Spinal cord (tissue), 9 donors: ENCODE measurements at regions not wholly inside any gene's neighbourhood (a gene's known extent, or its start where the extent isn't known, plus 50 kb on each side); places are given as distances from the start of the nearest gene placed in this dataset.
"Not testable (repeated sequence)": the region's sequence is repeated elsewhere in the genome, so short reads cannot be mapped to it uniquely, and the experiment has no call there.

Experiments used
- DNase-seq, 6 donors: peaks; one replicate each; pipeline versions ENCODE4 v3.0.0 to v3.0.0-alpha.2; 2013 to 2015; ENCODE audit warnings: low spot score in 6 of 6, low read depth in 4 of 6
- H3K27ac ChIP-seq: one replicate; pipeline ENCODE4 v1.5.1; 2013; ENCODE audit warnings: low read depth, low read length, control low read depth
- H3K27me3 ChIP-seq: one replicate; pipeline ENCODE4 v1.6.1; 2013; ENCODE audit warnings: low read length; ENCODE audit not compliant: control insufficient read depth, insufficient read depth
- H3K36me3 ChIP-seq: one replicate; pipeline ENCODE4 v1.6.1; 2013; ENCODE audit warnings: low read length; ENCODE audit not compliant: control insufficient read depth, insufficient read depth
- H3K4me1 ChIP-seq: one replicate; pipeline ENCODE4 v1.6.1; 2013; ENCODE audit warnings: low read length; ENCODE audit not compliant: control insufficient read depth, insufficient read depth
- H3K4me3 ChIP-seq: one replicate; pipeline ENCODE4 v1.5.1; 2013; ENCODE audit warnings: low read depth, low read length, control low read depth
- H3K9me3 ChIP-seq: one replicate; pipeline ENCODE4 v1.6.1; 2013; ENCODE audit warnings: low read length; ENCODE audit not compliant: control insufficient read depth, insufficient read depth
- WGBS: methylation state at CpG from one replicate; pipeline ENCODE4 v1.1.5; 2013; ENCODE audit warnings: missing lambda C conversion rate; ENCODE audit not compliant: insufficient coverage; 5-methylcytosine and 5-hydroxymethylcytosine counted together
- donor health status: healthy.

GRCh38 chr9:38993690-38994089 is 273.8 kb upstream of the FAM240B start:
- not testable (repeated sequence) for H3K4me1 ChIP-seq, DNase-seq
- WGBS = 100% methylated on average over 1 of the region's 4 CpGs

DNA sequence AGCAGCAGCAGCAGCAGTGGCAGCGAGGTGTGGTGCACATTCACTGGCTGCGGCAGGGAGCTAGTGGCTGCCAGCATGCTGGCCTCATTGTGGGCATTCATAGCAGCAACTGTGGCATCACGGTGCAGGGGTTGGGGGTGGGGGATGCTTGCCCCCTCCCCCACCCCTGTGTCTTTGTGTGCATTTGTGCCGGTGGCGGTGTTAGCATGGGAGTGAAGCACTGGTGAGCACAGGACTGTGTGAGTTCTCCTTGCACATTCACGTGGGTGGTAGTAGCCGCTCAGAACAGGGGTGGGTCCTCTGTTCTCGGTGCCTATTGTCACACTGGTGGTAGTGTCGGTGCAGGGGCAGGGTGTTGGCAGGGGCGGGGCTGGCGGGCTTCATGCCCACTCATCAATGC is 273.2 kb upstream of the FAM240B start:
- H3K4me1 ChIP-seq, H3K27ac ChIP-seq, H3K27me3 ChIP-seq, DNase-seq, H3K9me3 ChIP-seq, H3K4me3 ChIP-seq, H3K36me3 ChIP-seq: not testable (repeated sequence)
- 90% methylated on average over 7 of the region's 11 CpGs for WGBS

More at GRCh38 chr9:38993690-38994089, 273.8 kb upstream of the FAM240B start:
- H3K27me3 ChIP-seq, H3K4me3 ChIP-seq, H3K36me3 ChIP-seq, H3K9me3 ChIP-seq, H3K27ac ChIP-seq: not testable (repeated sequence)

DNA sequence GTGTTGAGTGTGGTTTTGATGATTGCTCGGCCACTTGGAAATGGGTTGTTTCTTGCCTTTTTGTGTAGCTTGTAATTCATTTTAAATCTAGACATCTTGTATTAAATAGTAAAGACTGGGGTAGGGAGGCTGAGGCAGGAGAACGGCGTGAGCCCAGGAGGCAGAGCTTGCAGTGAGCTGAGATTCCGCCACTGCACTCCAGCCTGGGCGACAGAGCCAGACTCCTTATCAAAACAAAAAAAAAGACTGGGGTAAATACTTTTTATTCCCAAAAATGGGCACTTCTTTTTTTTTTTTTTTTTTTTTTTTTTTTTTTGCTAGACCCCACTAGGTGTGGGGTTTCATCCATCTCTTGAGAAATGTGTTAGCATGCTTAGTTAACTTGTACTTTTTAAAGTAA is 258.8 kb upstream of the FAM240B start:
- not testable (repeated sequence) for H3K4me3 ChIP-seq, DNase-seq, H3K9me3 ChIP-seq, H3K36me3 ChIP-seq, H3K4me1 ChIP-seq, H3K27ac ChIP-seq, H3K27me3 ChIP-seq
- no CpG with 5 or more reads among the region's 5 CpGs for WGBS

DNA sequence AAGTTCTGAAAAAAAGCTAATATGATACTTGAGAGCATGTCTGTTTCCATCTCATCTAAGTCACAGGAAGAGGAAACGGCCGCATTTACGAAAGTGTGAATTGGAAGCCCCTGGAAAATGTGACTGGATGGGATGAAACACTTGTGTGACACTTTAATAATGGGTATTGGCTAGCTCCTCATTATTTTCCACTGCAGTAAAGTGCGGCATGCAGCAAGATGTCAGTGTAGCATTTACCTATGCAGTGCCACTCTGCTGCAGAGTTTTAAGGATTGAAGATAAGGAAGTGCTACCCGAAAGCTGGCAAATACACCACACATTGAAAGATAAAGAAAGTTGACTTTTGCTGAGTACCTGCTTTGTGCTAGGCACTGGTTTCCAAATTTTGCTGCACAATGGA is 249.5 kb upstream of the FAM240B start:
- H3K27ac ChIP-seq, H3K4me1 ChIP-seq, DNase-seq, H3K4me3 ChIP-seq, H3K9me3 ChIP-seq, H3K36me3 ChIP-seq, H3K27me3 ChIP-seq: not testable (repeated sequence)
- no CpG with 5 or more reads among the region's 5 CpGs for WGBS

DNA sequence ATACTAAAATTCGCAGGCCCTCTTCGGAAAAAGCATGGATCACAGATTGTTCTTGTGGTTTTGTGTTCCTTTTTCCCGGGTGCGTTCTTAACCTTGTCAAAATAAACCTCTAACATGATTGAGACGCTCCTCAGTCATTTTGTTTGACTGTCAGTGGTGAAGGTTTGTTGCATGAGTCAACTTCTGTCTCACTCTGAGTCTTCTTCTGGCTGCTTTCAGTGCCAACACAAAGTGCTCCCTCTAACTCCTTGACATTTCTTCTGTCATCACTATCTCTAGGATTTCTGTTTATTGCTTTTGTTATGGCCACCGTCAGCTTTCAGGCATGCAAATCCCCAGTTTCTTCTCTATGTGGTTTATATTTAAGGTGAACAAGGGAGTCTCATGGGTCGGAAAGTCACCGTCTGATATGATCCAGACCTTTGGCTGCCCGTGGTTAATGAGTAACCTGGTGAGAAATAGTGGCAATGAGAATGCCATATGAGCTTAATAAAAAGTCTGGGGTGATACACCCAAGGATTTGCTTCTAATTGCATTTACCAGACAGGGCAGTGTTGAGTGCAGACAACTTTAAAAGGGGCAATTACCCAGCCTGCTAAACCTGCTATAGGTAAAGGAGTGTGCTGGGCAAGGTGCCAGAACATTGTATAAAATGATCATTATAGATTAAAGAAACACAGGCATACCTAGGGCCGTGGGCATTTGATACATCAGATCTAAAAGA is 248.9 kb upstream of the FAM240B start:
- H3K36me3 ChIP-seq, H3K27ac ChIP-seq, H3K4me3 ChIP-seq, DNase-seq, H3K4me1 ChIP-seq, H3K27me3 ChIP-seq, H3K9me3 ChIP-seq: not testable (repeated sequence)
- no CpG with 5 or more reads among the region's 10 CpGs for WGBS

- not testable (repeated sequence) for H3K4me1 ChIP-seq, DNase-seq
Measured at GRCh38 chr9:38967866-38968265, 247.9 kb upstream of the FAM240B start.

DNA sequence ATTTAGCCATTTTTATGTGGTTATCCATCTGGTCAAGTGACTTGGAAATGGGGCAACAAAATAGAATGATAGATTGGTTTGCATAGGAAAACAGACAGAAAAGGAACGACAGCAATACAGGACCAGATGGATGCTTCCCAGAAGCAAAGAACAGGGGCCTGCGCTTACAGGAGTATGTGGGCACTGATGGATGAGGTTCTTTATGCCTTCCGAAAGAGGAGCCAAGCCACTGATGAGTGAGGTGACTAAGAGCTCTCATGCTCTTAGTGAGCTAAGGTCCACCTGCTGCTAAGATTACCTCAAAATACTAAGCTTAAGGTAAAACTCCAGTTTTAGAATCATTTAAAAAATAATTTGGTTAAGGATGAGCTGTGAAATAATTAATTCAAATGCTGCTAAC is 247.4 kb upstream of the FAM240B start:
- H3K9me3 ChIP-seq, H3K4me3 ChIP-seq, DNase-seq, H3K27me3 ChIP-seq, H3K4me1 ChIP-seq, H3K36me3 ChIP-seq, H3K27ac ChIP-seq: not testable (repeated sequence)
- WGBS = no CpG with 5 or more reads among the region's 3 CpGs

More at GRCh38 chr9:38967866-38968265, 247.9 kb upstream of the FAM240B start:
- not testable (repeated sequence) for H3K9me3 ChIP-seq, H3K4me3 ChIP-seq, H3K27me3 ChIP-seq, H3K27ac ChIP-seq, H3K36me3 ChIP-seq
- WGBS = no CpG with 5 or more reads among the region's 6 CpGs

DNA sequence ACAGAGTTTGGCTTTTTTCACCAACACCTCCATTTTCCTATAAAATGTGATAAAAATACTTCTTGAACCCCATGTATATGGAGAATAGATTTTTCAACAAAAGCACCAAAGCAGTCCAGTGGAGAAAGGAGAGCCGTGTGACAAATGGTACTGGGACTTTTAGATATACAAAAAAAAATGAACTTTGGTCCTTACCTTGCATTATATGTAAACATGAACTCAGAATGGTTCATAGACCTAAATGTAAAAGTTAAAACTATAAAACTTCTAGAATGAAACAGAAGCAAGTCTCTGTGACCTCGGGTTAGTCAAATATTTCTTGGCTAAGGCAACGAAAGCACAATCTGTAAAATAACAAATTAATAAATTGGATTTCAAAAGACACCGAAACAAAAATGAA is 239.9 kb upstream of the FAM240B start:
- not testable (repeated sequence) for DNase-seq, H3K9me3 ChIP-seq, H3K4me3 ChIP-seq, H3K4me1 ChIP-seq, H3K27me3 ChIP-seq, H3K27ac ChIP-seq, H3K36me3 ChIP-seq
- WGBS = no CpG with 5 or more reads among the region's 4 CpGs

DNA sequence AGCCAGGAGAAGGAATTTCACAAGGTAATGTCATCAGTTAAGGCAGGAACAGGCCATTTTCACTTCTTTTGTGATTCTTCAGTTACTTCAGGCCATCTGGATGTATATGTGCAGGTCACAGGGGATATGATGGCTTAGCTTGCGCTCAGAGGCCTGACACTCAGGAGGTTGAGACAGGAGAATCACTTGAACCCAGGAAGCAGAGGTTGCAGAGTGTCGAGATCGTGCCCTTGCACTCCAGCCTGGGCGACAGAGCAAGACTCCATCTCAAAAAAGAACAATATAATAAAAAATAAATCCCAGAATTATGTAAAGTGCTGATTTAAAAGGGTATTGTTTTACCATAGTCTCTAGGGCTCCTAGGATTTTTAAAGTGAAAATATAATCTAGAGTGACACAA is 235.9 kb upstream of the FAM240B start:
- not testable (repeated sequence) for DNase-seq, H3K27ac ChIP-seq, H3K4me3 ChIP-seq, H3K36me3 ChIP-seq, H3K9me3 ChIP-seq, H3K4me1 ChIP-seq, H3K27me3 ChIP-seq
- 80% methylated on average over 1 of the region's 4 CpGs for WGBS

GRCh38 chr9:38952715-38953341 is 232.9 kb upstream of the FAM240B start:
- not testable (repeated sequence) for H3K4me3 ChIP-seq, H3K27me3 ChIP-seq, H3K4me1 ChIP-seq, DNase-seq, H3K36me3 ChIP-seq, H3K9me3 ChIP-seq, H3K27ac ChIP-seq
- no CpG with 5 or more reads among the region's 8 CpGs for WGBS
